H7 (cell line): ENCODE measurements at regions not wholly inside any gene's neighbourhood (a gene's known extent, or its start where the extent isn't known, plus 50 kb on each side); places are given as distances from the start of the nearest gene placed in this dataset.

Experiments used
- DNase-seq: peaks from one replicate; pipeline ENCODE4 v3.0.0; 2012
- H3K27me3 ChIP-seq: 2 replicates; pipeline ENCODE4 v1.6.0; 2011; ENCODE audit warnings: mild to moderate bottlenecking, low read length; ENCODE audit not compliant: control insufficient read depth, insufficient read depth
- H3K36me3 ChIP-seq: replicated peaks from 2 replicates; pipeline ENCODE4 v1.5.1; 2011; ENCODE audit warnings: low read length; ENCODE audit not compliant: control insufficient read depth, insufficient read depth
- H3K4me3 ChIP-seq: 2 replicates; pipeline ENCODE4 v1.5.1; 2011; ENCODE audit warnings: low read depth, mild to moderate bottlenecking, control low read depth, low read length, moderate library complexity; ENCODE audit not compliant: insufficient read depth

DNA sequence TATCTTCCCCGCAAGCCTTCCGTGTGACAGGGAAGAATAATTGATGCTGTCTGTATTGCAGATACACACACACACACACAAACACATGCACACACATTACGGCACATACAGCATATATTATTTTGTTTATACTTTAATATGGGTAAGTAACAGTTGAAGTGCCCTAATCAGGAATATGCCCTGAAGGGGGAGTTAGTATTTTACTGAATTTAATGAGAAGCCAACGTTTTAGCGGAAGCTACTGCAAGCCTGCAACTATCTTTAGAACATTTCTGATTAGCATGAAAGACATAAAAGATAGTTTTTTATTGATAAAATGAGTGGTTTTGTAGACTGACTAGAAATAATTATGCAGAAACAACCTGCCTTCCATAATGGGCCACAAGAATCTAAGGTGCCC, 296.6 kb upstream of the SLCO3A1 start:
- Histone ChIP-seq H3K36me3 (no peaks in the 10 kb centered on the region), H3K4me3 (no peak overlapping the region), H3K27me3 (no peaks in the 10 kb centered on the region)
- DNase-seq, result no peak

DNA sequence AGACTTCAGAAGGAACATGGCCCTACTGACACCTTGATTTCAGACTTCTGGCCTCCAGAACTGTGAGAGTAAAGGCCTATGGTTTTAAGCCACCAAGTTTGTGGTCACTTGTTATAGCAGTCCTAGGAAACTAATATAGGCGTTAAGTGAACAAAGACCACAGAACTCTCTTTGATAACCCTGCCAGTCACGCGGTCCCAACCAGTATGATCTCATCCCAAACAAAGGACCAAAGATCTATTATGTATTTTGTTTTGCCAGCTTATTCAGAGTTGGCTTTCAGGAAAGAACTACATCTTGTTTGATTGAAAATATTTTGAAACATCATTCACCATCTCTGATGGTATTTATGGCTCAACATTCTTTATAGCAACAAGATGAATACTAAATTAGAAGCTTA, 294.4 kb upstream of the SLCO3A1 start:
- Histone ChIP-seq H3K27me3 (no peaks in the 10 kb centered on the region), H3K36me3 (no peaks in the 10 kb centered on the region), H3K4me3 (no peak overlapping the region)
- no peak for DNase-seq

DNA sequence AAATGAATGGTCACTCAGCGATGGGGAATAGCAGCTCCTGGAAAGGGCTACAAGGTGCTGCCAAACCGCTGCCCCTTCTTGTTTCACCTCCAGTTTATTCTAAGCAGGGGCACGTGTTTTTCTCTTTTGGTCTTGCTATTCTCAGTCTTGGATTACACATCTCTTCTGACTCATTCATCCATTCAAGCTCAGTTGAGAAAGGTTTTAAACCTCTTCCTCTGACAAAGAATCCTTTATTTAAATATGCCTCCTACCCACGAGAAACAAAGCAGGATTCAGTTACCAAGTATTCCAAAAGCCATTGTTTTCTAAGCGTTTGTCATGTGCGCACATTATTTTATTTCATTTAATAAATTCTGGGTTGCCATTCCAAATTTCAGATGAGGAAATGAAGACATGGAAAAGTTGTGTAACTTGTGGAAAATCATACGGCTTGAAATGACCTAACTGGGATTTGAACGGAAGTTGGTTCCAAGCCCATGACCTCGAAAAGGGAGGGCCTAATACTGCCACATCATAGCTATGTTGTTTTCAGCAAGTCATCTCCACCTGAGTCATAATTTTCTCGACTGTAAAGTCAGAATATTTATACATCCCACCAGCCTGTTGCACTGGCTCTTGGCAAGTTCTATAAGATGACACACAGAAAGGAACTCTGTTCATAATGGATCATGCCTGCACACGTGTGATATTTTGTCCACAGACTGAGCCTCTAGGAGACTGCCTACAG, 292.0 kb upstream of the SLCO3A1 start:
- Histone ChIP-seq H3K4me3 (no peak overlapping the region), H3K36me3 (no peaks in the 10 kb centered on the region), H3K27me3 (no peaks in the 10 kb centered on the region)
- DNase-seq, result no peak

DNA sequence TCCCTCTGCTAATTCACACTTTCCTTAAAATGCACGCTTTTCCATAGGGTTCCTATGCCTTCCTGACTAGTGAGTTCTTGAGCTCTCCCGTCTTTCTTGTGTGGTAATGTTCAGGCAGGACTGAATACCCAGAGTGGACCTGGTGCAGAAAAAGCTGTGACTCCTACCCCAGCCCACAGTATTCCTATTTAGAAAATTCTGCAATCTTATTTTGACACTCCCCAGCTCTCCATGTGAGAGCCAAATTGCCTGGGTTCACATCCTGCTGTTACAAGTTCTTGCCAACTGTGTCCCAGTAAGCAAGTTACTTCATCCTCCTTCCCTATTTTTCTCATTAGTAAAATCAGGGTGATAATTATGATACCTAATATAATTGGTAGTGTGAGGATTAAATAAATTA, 290.8 kb upstream of the SLCO3A1 start:
- H3K4me3 ChIP-seq, result no peak overlapping the region
- no peak for DNase-seq
- H3K36me3 ChIP-seq, result no peaks in the 10 kb centered on the region
- no peaks in the 10 kb centered on the region for H3K27me3 ChIP-seq

DNA sequence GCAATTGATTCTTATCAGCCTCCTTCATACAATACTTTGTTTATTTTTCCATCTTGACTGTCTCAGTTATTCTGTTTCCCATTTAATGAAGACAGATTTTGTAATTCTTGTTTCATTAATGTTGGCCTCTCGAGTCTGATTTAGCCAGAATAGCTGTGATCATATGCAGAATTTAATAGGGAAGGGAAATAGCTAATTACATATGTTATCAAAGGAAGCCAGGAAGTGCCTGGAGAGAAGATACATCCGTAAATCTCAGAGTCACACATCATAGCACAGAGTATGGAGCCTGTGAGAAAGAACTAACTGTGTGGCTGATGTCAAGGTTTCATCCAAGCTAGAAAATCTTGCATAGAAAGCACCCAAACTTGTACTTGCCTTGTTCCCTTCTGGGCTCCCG, 288.9 kb upstream of the SLCO3A1 start:
- no peak overlapping the region for H3K4me3 ChIP-seq
- no peaks in the 10 kb centered on the region for H3K36me3 ChIP-seq
- DNase-seq, result no peak
- H3K27me3 ChIP-seq, result no peaks in the 10 kb centered on the region

DNA sequence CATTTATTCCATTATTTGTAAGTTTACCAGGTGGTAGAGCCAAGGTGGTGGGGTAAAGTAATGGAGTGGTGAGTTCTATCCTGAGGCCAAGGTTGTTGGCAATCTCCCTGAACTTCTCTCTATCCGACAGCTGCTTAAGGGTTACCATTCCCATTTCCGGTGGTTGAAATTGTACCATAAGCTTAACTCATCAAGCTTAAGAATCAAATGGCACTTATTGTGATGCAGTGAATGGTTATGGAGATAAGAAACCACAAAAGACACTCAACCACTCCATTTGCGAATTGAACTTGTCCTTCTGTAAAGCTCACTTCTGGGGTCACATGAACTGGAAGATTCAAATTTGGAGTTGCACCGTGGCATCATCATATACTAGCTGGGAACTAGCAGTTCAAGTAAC, 287.4 kb upstream of the SLCO3A1 start:
- no peaks in the 10 kb centered on the region for H3K36me3 ChIP-seq
- DNase-seq, result no peak
- H3K27me3 ChIP-seq, result no peaks in the 10 kb centered on the region
- no peak overlapping the region for H3K4me3 ChIP-seq

DNA sequence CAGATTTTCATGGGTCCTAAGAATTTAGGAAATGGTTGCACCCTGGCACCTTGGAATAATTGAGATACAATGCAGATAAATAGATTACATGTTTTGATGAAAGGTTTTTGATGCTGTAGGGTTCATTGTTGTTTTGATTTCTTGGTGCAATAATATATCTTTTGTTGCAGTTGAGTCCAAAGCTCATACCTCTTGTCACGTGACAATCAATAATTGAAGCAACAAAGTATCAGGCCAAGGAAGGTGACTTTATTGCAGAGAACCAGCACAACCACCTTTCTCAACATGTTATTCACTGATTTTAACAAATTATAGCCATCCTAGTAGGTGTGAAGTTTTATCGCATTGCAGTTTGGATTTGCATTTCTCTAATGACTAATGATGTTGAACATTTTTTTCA, 285.5 kb upstream of the SLCO3A1 start:
- H3K4me3 ChIP-seq, result no peak overlapping the region

DNA sequence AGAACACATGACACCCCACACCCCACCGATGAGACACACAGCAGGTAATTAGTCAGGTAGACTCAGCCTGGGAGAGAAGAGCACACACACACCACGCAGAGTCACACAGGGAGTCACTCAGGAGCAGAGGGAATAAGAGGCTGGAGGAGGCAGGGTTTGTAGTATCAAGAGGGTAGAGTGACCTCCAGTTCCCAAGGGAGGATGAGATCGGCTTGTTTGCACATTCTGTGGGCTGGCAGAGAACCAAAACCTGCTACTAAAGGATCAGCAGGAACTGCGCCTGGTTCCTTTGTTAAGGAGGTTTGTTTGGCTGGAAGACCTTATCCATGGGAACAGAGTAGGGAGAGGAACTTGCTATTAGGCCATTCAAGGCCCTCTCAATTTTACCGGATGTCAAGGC, 281.4 kb upstream of the SLCO3A1 start:
- no peak for DNase-seq
- H3K4me3 ChIP-seq, result no peak overlapping the region
- no peaks in the 10 kb centered on the region for H3K27me3 ChIP-seq
- H3K36me3 ChIP-seq, result no peaks in the 10 kb centered on the region

More for the DNA sequence above, 285.5 kb upstream of the SLCO3A1 start:
- Histone ChIP-seq H3K27me3 (no peaks in the 10 kb centered on the region), H3K36me3 (no peaks in the 10 kb centered on the region)
- DNase-seq, result no peak

DNA sequence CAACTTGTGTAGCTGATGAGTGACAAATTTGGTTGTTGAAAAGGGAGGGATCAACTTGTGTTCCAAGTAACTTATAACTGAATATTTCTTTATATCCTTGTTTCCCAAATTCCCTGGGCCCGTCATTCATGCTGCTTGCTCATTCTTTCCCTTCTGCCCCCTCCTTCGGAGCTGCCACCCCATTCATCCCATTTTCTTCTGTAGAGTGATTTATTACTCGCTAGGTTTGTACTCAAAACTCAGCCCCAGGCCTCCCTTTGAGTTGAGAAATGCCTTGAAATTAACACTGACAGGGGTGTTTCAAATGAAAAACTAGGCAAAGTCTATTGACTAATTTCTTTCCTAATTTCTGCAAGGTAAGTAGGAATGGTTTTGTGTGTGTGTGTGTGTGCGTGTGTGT, 277.4 kb upstream of the SLCO3A1 start:
- Histone ChIP-seq H3K36me3 (no peaks in the 10 kb centered on the region), H3K27me3 (no peaks in the 10 kb centered on the region), H3K4me3 (no peak overlapping the region)
- no peak for DNase-seq

DNA sequence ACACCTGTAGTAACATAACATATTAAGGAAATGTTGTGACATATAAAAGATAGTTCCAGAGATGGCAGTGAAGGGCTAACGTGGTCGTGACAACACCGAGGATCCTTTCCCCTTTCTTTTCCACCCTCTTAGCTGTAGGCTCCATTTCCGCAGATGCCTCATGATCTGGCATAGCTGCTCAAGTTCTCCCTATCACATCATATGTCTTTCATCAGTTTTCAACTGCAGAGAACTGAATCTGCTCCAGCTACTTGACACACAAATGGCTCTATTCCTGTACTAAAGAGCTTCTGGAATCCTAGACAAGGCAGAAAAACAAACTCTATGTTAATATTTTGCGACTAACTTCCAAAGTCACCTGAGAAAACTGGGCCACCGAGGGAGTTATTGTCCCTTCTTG, 275.0 kb upstream of the SLCO3A1 start:
- no peak for DNase-seq
- Histone ChIP-seq H3K4me3 (no peak overlapping the region), H3K27me3 (no peaks in the 10 kb centered on the region), H3K36me3 (no peaks in the 10 kb centered on the region)

DNA sequence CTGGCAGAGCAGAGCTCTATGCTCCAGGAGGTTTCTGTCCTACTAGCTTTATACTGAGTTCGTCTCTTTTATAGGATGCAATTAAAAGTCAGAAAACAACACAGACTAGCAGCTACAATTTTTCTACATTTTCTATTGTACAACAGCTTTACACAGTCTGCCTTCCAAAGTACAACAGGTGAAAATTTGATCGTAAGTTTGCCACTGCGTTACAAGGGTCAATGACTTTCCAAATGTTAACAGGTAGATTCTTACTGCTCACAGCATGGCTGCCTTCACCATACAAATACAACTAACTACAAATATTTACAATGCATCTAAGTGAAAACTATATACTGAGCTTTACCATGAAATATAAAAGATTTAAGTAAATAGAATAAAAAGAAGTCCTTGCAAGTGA, 268.6 kb upstream of the SLCO3A1 start:
- DNase-seq, result no peak
- Histone ChIP-seq H3K27me3 (no peaks in the 10 kb centered on the region), H3K4me3 (no peak overlapping the region), H3K36me3 (no peaks in the 10 kb centered on the region)

DNA sequence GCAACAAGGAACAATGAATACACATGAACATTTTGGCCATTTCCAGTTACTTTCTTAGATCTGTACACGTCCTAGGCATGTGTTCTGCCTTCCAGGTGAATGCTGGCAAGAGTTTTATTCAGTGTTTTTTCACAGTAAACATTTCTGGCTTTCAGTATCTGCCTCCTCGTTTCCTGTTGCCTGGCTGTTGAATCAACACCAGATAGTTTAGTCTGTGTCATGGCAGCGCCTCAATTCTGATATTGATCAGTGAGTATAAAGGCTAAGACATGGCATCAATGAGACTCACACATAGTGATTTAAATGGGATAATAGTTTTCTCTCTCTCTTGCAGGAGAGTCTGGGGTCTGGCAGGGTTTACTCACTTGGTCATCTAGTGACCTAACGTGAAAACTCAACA, 266.9 kb upstream of the SLCO3A1 start:
- no peaks in the 10 kb centered on the region for H3K36me3 ChIP-seq
- H3K4me3 ChIP-seq, result no peak overlapping the region
- no peak for DNase-seq
- no peaks in the 10 kb centered on the region for H3K27me3 ChIP-seq

DNA sequence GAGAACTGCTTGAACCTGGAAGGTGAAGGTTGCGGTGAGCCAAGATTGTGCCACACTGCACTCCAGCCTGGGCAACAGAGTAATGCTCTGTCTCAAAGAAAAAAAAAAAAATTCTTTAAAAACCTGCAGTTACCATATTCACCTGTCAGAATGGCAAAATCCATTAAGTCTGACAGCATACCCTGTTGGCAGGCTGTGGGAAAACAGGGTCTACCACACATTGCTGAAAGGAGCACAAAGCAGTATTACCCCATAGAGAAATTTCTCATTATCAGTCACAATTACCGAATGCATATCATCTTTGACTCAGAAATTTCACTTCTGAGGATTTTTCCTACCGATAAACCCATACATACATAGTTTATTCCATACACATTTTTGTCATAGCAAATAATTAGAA, 264.1 kb upstream of the SLCO3A1 start:
- Histone ChIP-seq H3K36me3 (no peaks in the 10 kb centered on the region), H3K4me3 (no peak overlapping the region), H3K27me3 (no peaks in the 10 kb centered on the region)
- no peak for DNase-seq

DNA sequence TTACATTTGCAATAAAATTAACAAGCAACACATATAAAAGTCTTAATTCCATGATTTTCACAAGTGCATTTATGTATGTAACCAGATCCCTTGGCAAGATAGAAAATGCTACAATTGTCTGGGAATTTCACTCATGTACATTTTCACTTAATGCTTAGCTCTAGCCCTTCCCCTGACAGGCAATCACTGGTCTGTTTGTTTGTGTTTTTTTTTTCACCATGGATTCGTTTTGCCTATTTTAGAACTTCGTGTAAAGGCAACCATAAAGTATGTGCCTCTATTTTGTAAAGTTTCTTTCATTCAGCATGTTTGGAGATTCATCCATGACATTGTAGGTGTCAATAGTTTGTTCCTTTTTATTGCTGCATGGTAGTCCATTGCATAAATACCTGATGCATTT, 260.9 kb upstream of the SLCO3A1 start:
- Histone ChIP-seq H3K4me3 (no peak overlapping the region), H3K36me3 (no peaks in the 10 kb centered on the region), H3K27me3 (no peaks in the 10 kb centered on the region; the same call in 1 of the 2 replicates)
- no peak for DNase-seq

DNA sequence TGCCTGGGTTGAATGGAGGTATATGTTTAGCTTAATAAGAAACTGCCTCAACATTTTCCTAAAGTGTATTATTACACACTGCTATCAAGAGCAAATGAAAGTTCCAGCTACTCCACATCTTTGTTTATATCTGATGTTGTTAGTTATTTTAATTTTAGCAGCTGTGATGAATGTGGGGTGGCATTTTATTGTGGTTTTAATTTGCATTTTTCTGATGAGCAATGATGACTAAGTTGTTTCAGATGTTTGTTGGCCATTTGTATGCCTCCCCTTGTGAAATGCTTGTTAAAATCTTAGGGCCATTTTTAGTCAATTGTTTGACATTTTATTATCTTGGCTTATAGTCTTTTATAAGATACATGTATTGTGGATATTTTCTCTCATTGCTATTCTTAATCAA, 260.4 kb upstream of the SLCO3A1 start:
- no peaks in the 10 kb centered on the region; the same call in 1 of the 2 replicates for H3K27me3 ChIP-seq
- no peak overlapping the region for H3K4me3 ChIP-seq
- H3K36me3 ChIP-seq, result no peaks in the 10 kb centered on the region
- no peak for DNase-seq

DNA sequence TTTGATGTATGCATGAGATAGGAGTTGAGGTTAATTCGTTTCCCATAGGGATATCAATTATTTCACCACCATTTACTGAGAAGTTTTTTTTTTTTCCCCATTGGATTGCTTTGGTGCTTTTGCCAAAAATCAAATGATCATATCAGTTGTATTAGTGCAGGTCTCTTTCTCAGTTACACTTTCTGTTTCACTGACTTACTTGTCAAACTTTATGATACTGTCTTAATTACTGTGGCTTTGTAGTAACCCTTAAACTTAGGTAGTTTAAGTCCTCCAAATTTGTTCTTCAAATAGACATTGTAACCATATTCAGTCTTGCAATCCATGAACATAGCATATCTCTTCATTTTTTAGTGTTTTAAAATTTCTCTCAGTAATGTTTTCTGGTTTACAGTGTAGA, 259.9 kb upstream of the SLCO3A1 start:
- H3K36me3 ChIP-seq, result no peaks in the 10 kb centered on the region

More for the DNA sequence above, 259.9 kb upstream of the SLCO3A1 start:
- DNase-seq, result no peak
- H3K27me3 ChIP-seq, result no peaks in the 10 kb centered on the region; the same call in 1 of the 2 replicates
- no peak overlapping the region for H3K4me3 ChIP-seq
